ENCODE measurements at regions not wholly inside any gene's neighbourhood (a gene's known extent, or its start where the extent isn't known, plus 50 kb on each side); places are given as distances from the start of the nearest gene placed in this dataset.

DNA sequence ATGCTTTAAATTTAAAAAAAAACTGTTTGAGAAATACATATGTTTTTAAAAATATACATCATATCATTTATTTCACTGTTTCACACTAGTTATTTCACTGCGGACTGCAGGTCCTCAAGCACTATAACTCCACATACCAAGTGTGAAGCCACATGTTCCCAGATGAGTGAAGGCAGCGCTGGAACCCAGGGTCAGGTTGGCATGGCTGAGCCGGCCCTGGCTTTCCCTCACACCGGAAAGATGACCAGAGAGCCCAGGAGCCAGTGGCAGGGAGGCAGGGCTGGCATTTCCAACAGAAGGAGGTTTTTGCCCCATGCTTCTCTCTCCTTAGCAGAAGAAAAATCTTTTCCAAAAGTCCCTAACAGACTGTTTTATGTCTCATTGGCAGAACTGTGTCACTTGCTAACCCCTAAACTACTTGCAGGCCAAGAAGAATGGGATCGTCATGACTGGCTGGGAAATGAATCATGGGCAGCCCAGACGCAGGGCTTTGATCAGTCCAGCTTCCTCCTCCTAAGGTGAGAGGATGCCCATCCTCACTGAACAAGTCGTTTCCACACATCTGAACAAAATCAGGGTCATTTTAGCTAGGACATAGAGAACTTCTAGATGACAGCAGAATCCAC is 287.6 kb upstream of the HNRNPA3 start:
- TF ChIP-seq SNAI2 (CRISPR knock-in tag; IDR thresholded peaks at IDR 0.05) (no peak), BACH2 (CRISPR knock-in tag; IDR thresholded peaks at IDR 0.05; ENCODE audit: borderline replicate concordance) (no peak), ZFP30 (CRISPR knock-in tag; IDR thresholded peaks at IDR 0.05) (no peak), ZFP3 (CRISPR knock-in tag; IDR thresholded peaks at IDR 0.05) (no peak), ISL1 (CRISPR knock-in tag; IDR thresholded peaks at IDR 0.05) (no peak), GLIS3 (CRISPR knock-in tag; IDR thresholded peaks at IDR 0.05) (no peak), PPARA (CRISPR knock-in tag; IDR thresholded peaks at IDR 0.05; ENCODE audit: borderline replicate concordance) (no peak), ZC3H10 (CRISPR knock-in tag; IDR thresholded peaks at IDR 0.05) (no peak), CSDC2 (CRISPR knock-in tag; IDR thresholded peaks at IDR 0.05) (no peak), ZNF70 (CRISPR knock-in tag; IDR thresholded peaks at IDR 0.05) (no peak)
- TF ChIP-seq, protein P1, sequence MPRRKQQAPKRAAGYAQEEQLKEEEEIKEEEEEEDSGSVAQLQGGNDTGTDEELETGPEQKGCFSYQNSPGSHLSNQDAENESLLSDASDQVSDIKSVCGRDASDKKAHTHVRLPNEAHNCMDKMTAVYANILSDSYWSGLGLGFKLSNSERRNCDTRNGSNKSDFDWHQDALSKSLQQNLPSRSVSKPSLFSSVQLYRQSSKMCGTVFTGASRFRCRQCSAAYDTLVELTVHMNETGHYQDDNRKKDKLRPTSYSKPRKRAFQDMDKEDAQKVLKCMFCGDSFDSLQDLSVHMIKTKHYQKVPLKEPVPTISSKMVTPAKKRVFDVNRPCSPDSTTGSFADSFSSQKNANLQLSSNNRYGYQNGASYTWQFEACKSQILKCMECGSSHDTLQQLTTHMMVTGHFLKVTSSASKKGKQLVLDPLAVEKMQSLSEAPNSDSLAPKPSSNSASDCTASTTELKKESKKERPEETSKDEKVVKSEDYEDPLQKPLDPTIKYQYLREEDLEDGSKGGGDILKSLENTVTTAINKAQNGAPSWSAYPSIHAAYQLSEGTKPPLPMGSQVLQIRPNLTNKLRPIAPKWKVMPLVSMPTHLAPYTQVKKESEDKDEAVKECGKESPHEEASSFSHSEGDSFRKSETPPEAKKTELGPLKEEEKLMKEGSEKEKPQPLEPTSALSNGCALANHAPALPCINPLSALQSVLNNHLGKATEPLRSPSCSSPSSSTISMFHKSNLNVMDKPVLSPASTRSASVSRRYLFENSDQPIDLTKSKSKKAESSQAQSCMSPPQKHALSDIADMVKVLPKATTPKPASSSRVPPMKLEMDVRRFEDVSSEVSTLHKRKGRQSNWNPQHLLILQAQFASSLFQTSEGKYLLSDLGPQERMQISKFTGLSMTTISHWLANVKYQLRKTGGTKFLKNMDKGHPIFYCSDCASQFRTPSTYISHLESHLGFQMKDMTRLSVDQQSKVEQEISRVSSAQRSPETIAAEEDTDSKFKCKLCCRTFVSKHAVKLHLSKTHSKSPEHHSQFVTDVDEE (CRISPR knock-in tag; IDR thresholded peaks at IDR 0.05): no peak
- TF ChIP-seq, protein P2, sequence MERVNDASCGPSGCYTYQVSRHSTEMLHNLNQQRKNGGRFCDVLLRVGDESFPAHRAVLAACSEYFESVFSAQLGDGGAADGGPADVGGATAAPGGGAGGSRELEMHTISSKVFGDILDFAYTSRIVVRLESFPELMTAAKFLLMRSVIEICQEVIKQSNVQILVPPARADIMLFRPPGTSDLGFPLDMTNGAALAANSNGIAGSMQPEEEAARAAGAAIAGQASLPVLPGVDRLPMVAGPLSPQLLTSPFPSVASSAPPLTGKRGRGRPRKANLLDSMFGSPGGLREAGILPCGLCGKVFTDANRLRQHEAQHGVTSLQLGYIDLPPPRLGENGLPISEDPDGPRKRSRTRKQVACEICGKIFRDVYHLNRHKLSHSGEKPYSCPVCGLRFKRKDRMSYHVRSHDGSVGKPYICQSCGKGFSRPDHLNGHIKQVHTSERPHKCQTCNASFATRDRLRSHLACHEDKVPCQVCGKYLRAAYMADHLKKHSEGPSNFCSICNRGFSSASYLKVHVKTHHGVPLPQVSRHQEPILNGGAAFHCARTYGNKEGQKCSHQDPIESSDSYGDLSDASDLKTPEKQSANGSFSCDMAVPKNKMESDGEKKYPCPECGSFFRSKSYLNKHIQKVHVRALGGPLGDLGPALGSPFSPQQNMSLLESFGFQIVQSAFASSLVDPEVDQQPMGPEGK (CRISPR knock-in tag; IDR thresholded peaks at IDR 0.05; ENCODE audit: borderline replicate concordance): no peak
- TF ChIP-seq, protein P3, sequence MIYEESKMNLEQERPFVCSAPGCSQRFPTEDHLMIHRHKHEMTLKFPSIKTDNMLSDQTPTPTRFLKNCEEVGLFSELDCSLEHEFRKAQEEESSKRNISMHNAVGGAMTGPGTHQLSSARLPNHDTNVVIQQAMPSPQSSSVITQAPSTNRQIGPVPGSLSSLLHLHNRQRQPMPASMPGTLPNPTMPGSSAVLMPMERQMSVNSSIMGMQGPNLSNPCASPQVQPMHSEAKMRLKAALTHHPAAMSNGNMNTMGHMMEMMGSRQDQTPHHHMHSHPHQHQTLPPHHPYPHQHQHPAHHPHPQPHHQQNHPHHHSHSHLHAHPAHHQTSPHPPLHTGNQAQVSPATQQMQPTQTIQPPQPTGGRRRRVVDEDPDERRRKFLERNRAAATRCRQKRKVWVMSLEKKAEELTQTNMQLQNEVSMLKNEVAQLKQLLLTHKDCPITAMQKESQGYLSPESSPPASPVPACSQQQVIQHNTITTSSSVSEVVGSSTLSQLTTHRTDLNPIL (CRISPR knock-in tag; IDR thresholded peaks at IDR 0.05; ENCODE audit: low read depth): no peak
- TF ChIP-seq, protein P4, sequence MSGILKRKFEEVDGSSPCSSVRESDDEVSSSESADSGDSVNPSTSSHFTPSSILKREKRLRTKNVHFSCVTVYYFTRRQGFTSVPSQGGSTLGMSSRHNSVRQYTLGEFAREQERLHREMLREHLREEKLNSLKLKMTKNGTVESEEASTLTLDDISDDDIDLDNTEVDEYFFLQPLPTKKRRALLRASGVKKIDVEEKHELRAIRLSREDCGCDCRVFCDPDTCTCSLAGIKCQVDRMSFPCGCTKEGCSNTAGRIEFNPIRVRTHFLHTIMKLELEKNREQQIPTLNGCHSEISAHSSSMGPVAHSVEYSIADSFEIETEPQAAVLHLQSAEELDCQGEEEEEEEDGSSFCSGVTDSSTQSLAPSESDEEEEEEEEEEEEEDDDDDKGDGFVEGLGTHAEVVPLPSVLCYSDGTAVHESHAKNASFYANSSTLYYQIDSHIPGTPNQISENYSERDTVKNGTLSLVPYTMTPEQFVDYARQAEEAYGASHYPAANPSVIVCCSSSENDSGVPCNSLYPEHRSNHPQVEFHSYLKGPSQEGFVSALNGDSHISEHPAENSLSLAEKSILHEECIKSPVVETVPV (CRISPR knock-in tag; IDR thresholded peaks at IDR 0.05): no peak
